HCT116 (cell line): ENCODE measurements at regions not wholly inside any gene's neighbourhood (a gene's known extent, or its start where the extent isn't known, plus 50 kb on each side); places are given as distances from the start of the nearest gene placed in this dataset.

ENCODE experiments used
- ATAC-seq: fragments of 200-7000 bp; cut with Tn5 transposase; 2 replicates; pipeline ENCODE4 v1.9.1; 2020; ENCODE audit warnings: mild to moderate bottlenecking, moderate library complexity
- BruUV-seq: library from RNA; stranded (reverse); fragments of 400-500 nt; replicated peaks from 2 replicates; lab custom pipeline; 2021; lab: Mats Ljungman, UMichigan
- CTCF ChIA-PET: fragments of 300-600 bp; sonication (Branson Sonifier 250); formaldehyde crosslinking; loops from one replicate; lab custom pipeline; 2021; ENCODE audit warnings: antibody characterized with exemption; lab: Charles Lee
- POLR2A ChIA-PET: fragments of 300-600, 350-600 bp; sonication (Branson Sonifier 250); formaldehyde crosslinking; loops from one replicate; lab custom pipeline; 2021; ENCODE audit warnings: antibody characterized with exemption; lab: Charles Lee
- RAD21 ChIA-PET, 2 experiments: fragments of 300-600 bp; sonication (Branson Sonifier 250); formaldehyde crosslinking; loops; one replicate each; lab custom pipeline; 2023; ENCODE audit warnings: low total read pairs in 2 of 2; ENCODE audit not compliant: uncharacterized antibody in 2 of 2, unreplicated experiment in 2 of 2, low non-redundant PET in 1 of 2; lab: Charles Lee
- DNase-seq: peaks from one replicate; pipeline ENCODE4 v3.0.0-alpha.2; 2010; ENCODE audit warnings: low read depth, low spot score
- H2AFZ ChIP-seq: fragments of 200-600 bp; shearing (Covaris generic), sonication (generic); 2 replicates; pipeline ENCODE4 v1.6.1; 2017; ENCODE audit warnings: low read depth, mixed run types, mixed read lengths, antibody characterized with exemption, low read length; ENCODE audit not compliant: poor library complexity, severe bottlenecking
- H3K27ac ChIP-seq: 2 replicates; pipeline ENCODE4 v1.5.1; 2012; ENCODE audit warnings: low read depth, low read length
- H3K27me3 ChIP-seq: fragments of 200-600 bp; sonication (generic); 2 replicates; pipeline ENCODE4 v1.6.1; 2016; ENCODE audit warnings: mixed run types, low read length, mixed read lengths; ENCODE audit not compliant: insufficient read depth
- H3K36me3 ChIP-seq, 2 experiments: fragments of 200-500 bp in 1 of 2; fragments of 200-600 bp in 1 of 2; sonication (Bioruptor generic) in 1 of 2; sonication (generic) in 1 of 2; 2 replicates each; pipeline versions ENCODE4 v1.5.1 to v1.6.1; 2014 to 2016; ENCODE audit warnings: low read length in 2 of 2, inconsistent platforms in 1 of 2, mixed read lengths in 1 of 2, mixed run types in 1 of 2; ENCODE audit not compliant: insufficient read depth in 2 of 2, control insufficient read depth in 1 of 2
- H3K4me1 ChIP-seq, 2 experiments: fragments of 200-600 bp in 1 of 2; sonication (generic) in 1 of 2; 2 replicates each; pipeline versions ENCODE4 v1.5.1 to v1.6.1; 2012 to 2017; ENCODE audit warnings: low read length in 2 of 2, inconsistent platforms in 1 of 2, mild to moderate bottlenecking in 1 of 2, mixed read lengths in 1 of 2, mixed run types in 1 of 2, moderate library complexity in 1 of 2; ENCODE audit not compliant: insufficient read depth in 2 of 2, control insufficient read depth in 1 of 2
- H3K4me2 ChIP-seq: fragments of 200-600 bp; sonication (generic); 2 replicates; pipeline ENCODE4 v1.6.1; 2017; ENCODE audit warnings: mixed run types, low read length, mixed read lengths
- H3K4me3 ChIP-seq, 2 experiments: fragments of 200-600 bp in 1 of 2; sonication (generic) in 1 of 2; replicated peaks in 1 of 2; 2 replicates each; pipeline ENCODE4 v1.5.1; 2011 to 2016; ENCODE audit warnings: low read length in 2 of 2, control low read depth in 1 of 2, low read depth in 1 of 2, mild to moderate bottlenecking in 1 of 2, mixed read lengths in 1 of 2, mixed run types in 1 of 2
- H3K79me2 ChIP-seq: fragments of 200-600 bp; sonication (generic); 2 replicates; pipeline ENCODE4 v1.6.1; 2017; ENCODE audit warnings: mild to moderate bottlenecking, mixed run types, low read length, moderate library complexity, mixed read lengths; ENCODE audit not compliant: insufficient read depth
- H3K9ac ChIP-seq: fragments of 200-600 bp; sonication (generic); 2 replicates; pipeline ENCODE4 v1.6.1; 2016; ENCODE audit warnings: low read length, mixed read lengths
- H3K9me2 ChIP-seq: fragments of 200-600 bp; sonication (generic), shearing (Covaris generic); 2 replicates; pipeline ENCODE4 v1.6.1; 2017; ENCODE audit warnings: mixed run types, mild to moderate bottlenecking, moderate library complexity; ENCODE audit not compliant: insufficient read depth
- H3K9me3 ChIP-seq, 2 experiments: fragments of 200-500 bp in 1 of 2; fragments of 200-600 bp in 1 of 2; sonication (Bioruptor generic) in 1 of 2; sonication (generic) in 1 of 2; 2 replicates each; pipeline ENCODE4 v1.6.1; 2014 to 2017; ENCODE audit warnings: low read length in 2 of 2, mixed read lengths in 2 of 2, inconsistent platforms in 1 of 2, low read depth in 1 of 2, mild to moderate bottlenecking in 1 of 2, mixed run types in 1 of 2, moderate library complexity in 1 of 2; ENCODE audit not compliant: control insufficient read depth in 1 of 2, insufficient read depth in 1 of 2
- H4K20me1 ChIP-seq: fragments of 200-600 bp; sonication (generic), shearing (Covaris generic); 2 replicates; pipeline ENCODE4 v1.6.1; 2017; ENCODE audit warnings: mixed run types, mild to moderate bottlenecking, moderate library complexity; ENCODE audit not compliant: insufficient read depth
- EGR1 ChIP-seq: IDR thresholded peaks from 2 replicates; pipeline ENCODE4 v1.6.1; 2012; ENCODE audit warnings: low read depth
- EZH2 ChIP-seq: fragments of 200-600 bp; sonication (generic); IDR thresholded peaks from 2 replicates; pipeline ENCODE4 v1.6.1; 2017; ENCODE audit warnings: antibody characterized with exemption, mixed run types
- EZH2phosphoT487 ChIP-seq: fragments of 200-600 bp; IDR thresholded peaks from 2 replicates; pipeline ENCODE4 v1.6.1; 2018; ENCODE audit warnings: antibody characterized with exemption, borderline replicate concordance
- FOSL1 ChIP-seq: IDR thresholded peaks from 2 replicates; pipeline ENCODE4 v1.6.1; 2012; ENCODE audit warnings: low read depth
- JUND ChIP-seq: IDR thresholded peaks from 2 replicates; pipeline ENCODE4 v1.6.1; 2012
- MAX ChIP-seq: IDR thresholded peaks from 2 replicates; pipeline ENCODE4 v1.6.1; 2012
- POLR2A ChIP-seq: IDR thresholded peaks from 2 replicates; pipeline ENCODE4 v1.7.0; 2011; ENCODE audit warnings: borderline replicate concordance; ENCODE audit not compliant: insufficient read depth, insufficient read length; ENCODE audit errors: extremely low read depth
- RAD21 ChIP-seq: IDR thresholded peaks from 2 replicates; pipeline ENCODE4 v1.6.1; 2012; ENCODE audit warnings: low read depth, mild to moderate bottlenecking
- REST ChIP-seq: IDR thresholded peaks from 2 replicates; pipeline ENCODE4 v1.6.1; 2012; ENCODE audit warnings: low read depth
- TCF7L2 ChIP-seq: IDR thresholded peaks from 2 replicates; pipeline ENCODE4 v1.7.0; 2011; ENCODE audit warnings: borderline replicate concordance, inconsistent platforms; ENCODE audit not compliant: insufficient read depth, insufficient read length; ENCODE audit errors: extremely low read depth
- YY1 ChIP-seq: IDR thresholded peaks from 2 replicates; pipeline ENCODE4 v1.6.1; 2011; ENCODE audit warnings: low read length, low read depth, moderate library complexity, mild to moderate bottlenecking; ENCODE audit not compliant: insufficient replicate concordance; ENCODE audit errors: extremely low read depth
- ZFX ChIP-seq: fragments of 450-650 bp; IDR thresholded peaks from 2 replicates; pipeline ENCODE4 v1.6.1; 2017
- ZNF274 ChIP-seq: fragments of 200-500 bp; sonication (Bioruptor generic); IDR thresholded peaks from 2 replicates; pipeline ENCODE4 v1.6.1; 2014; ENCODE audit warnings: mild to moderate bottlenecking, low read depth, low read length, inconsistent platforms
- intact Hi-C: fragments of 100-400 bp; cut with micrococcal nuclease; formaldehyde crosslinking; loops from 2 replicates; pipeline ENCODE4 v1.10.0; 2022
- TF ChIP-seq, protein P1 (sequence below): IDR thresholded peaks from 2 replicates; pipeline ENCODE4 v1.6.1; 2011; ENCODE audit warnings: mild to moderate bottlenecking, low read length, moderate library complexity; ENCODE audit not compliant: insufficient replicate concordance; ENCODE audit errors: extremely low read depth
- TF ChIP-seq, protein P2 (sequence below), 3 experiments: fragments of 200-600 bp in 1 of 3; sonication (generic) in 1 of 3; IDR thresholded peaks in 2 of 3; conservative IDR thresholded peaks in 1 of 3; 2 replicates each; pipeline ENCODE4 v1.5.1; 2012 to 2017; ENCODE audit warnings: low read depth in 2 of 3, low read length in 2 of 3, antibody characterized with exemption in 1 of 3, borderline replicate concordance in 1 of 3, control low read depth in 1 of 3, mild to moderate bottlenecking in 1 of 3, mixed read lengths in 1 of 3, mixed run types in 1 of 3, moderate library complexity in 1 of 3; ENCODE audit not compliant: insufficient read depth in 1 of 3
- TF ChIP-seq, protein P3 (sequence below): IDR thresholded peaks from 2 replicates; pipeline ENCODE4 v1.6.1; 2012

DNA sequence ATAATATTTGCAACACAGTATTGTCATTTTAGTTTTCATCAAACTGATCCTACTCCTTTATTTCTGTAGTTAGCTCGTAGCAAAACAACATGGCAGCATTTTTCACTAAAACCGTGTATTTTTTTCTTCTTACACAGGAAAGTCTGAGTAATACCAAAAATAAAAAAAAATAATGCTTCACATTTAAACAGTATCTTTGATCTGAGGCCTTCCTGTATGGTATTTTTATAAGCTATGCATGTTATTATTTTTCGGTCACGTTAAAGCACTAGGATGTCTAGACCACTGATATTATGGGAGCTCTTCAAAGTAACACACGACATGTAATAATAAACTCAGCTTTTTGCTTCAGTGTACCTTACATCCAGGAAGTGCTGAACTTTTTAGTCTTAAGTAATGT is 94.1 kb upstream of the SRD5A3 start (continued):
- no peak for TF ChIP-seq REST
- no peak for TF ChIP-seq JUND
- no peak for TF ChIP-seq ZFX
- TF ChIP-seq EGR1, result no peak
- TF ChIP-seq MAX, result no peak
- no peak for TF ChIP-seq EZH2

DNA sequence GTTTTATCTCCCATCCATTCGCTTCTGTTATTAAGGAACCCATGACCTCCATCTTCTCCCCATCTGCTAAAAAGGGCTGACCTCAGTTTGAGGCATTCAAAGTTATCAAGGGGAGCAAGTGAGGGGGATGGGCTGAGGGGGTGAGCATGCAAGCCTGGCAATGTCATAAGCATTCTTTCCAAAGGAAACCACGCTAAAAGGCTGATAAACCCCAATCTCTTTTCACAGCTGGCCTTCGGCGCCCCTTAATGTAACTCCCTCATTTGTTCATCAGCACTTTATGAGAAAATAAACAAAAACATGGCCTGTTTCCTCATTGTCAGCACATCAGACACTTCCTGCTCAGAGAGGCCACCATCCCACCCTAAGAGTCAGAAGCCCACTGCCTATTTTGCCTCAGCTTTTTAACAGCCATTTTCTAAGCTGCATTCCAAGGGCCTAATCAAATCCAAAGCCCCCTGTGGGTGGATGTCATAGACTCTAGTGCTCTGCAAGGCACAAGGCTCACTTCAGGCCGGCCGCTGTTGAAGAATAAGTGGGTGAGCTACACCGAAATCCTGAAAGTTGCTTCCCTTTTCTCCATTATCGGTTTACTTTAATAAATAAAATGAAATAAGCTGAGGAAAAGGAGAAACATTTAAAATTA is 92.0 kb upstream of the SRD5A3 start:
- no peaks in the 10 kb centered on the region for H4K20me1 ChIP-seq
- H3K9me3 ChIP-seq, result no peaks in the 10 kb centered on the region
- H3K9ac ChIP-seq, result no peak overlapping the region
- no peak overlapping the region for H2AFZ ChIP-seq
- H3K4me1 ChIP-seq, result no peaks in the 10 kb centered on the region
- RAD21 ChIA-PET, result no interaction called here
- CTCF ChIA-PET, result no interaction called here
- no peak overlapping the region for H3K27ac ChIP-seq
- H3K36me3 ChIP-seq, result no peaks in the 10 kb centered on the region
- no peaks in the 10 kb centered on the region; the same call in 1 of the 2 replicates for H3K9me2 ChIP-seq
- POLR2A ChIA-PET, result no interaction called here
- TF ChIP-seq, protein P1, sequence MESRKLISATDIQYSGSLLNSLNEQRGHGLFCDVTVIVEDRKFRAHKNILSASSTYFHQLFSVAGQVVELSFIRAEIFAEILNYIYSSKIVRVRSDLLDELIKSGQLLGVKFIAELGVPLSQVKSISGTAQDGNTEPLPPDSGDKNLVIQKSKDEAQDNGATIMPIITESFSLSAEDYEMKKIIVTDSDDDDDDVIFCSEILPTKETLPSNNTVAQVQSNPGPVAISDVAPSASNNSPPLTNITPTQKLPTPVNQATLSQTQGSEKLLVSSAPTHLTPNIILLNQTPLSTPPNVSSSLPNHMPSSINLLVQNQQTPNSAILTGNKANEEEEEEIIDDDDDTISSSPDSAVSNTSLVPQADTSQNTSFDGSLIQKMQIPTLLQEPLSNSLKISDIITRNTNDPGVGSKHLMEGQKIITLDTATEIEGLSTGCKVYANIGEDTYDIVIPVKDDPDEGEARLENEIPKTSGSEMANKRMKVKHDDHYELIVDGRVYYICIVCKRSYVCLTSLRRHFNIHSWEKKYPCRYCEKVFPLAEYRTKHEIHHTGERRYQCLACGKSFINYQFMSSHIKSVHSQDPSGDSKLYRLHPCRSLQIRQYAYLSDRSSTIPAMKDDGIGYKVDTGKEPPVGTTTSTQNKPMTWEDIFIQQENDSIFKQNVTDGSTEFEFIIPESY, result no peak
- TF ChIP-seq TCF7L2 (no peak), EZH2phosphoT487 (no peak), EGR1 (no peak), JUND (no peak), MAX (no peak), POLR2A (no peak), FOSL1 (no peak), YY1 (no peak), EZH2 (no peak), RAD21 (no peak), ZNF274 (no peak)
- TF ChIP-seq, protein P2, sequence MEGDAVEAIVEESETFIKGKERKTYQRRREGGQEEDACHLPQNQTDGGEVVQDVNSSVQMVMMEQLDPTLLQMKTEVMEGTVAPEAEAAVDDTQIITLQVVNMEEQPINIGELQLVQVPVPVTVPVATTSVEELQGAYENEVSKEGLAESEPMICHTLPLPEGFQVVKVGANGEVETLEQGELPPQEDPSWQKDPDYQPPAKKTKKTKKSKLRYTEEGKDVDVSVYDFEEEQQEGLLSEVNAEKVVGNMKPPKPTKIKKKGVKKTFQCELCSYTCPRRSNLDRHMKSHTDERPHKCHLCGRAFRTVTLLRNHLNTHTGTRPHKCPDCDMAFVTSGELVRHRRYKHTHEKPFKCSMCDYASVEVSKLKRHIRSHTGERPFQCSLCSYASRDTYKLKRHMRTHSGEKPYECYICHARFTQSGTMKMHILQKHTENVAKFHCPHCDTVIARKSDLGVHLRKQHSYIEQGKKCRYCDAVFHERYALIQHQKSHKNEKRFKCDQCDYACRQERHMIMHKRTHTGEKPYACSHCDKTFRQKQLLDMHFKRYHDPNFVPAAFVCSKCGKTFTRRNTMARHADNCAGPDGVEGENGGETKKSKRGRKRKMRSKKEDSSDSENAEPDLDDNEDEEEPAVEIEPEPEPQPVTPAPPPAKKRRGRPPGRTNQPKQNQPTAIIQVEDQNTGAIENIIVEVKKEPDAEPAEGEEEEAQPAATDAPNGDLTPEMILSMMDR (IDR thresholded peaks at IDR 0.05 in 2 of 3, conservative IDR thresholded peaks at IDR 0.05 in 1 of 3; ENCODE audit: borderline replicate concordance in 1 of 3, insufficient read depth in 1 of 3, low read depth in 2 of 3, low read length in 2 of 3), result no peak
- TF ChIP-seq, protein P3, sequence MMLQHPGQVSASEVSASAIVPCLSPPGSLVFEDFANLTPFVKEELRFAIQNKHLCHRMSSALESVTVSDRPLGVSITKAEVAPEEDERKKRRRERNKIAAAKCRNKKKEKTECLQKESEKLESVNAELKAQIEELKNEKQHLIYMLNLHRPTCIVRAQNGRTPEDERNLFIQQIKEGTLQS, result no peak
- TF ChIP-seq, all 23 proteins: peak for 0
- no peak for ATAC-seq
- Histone ChIP-seq H3K4me3 (no peak overlapping the region), H3K27me3 (no peaks in the 10 kb centered on the region), H3K79me2 (no peaks in the 10 kb centered on the region), H3K4me2 (no peak overlapping the region)
- DNase-seq, result no peak
- intact Hi-C loops, result no loop called here
- BruUV-seq, result no TSS peak
